ENCODE measurements at regions not wholly inside any gene's neighbourhood (a gene's known extent, or its start where the extent isn't known, plus 50 kb on each side); places are given as distances from the start of the nearest gene placed in this dataset.

GRCh38 chr10:61078542-61079275 lies 134.7 kb upstream of the RHOBTB1 start:
- intact Hi-C loops (cut with DNase I), result no loop called here
- ATAC-seq (peak; percentile 37), DNase-seq (ENCODE audit: missing footprints) (no peak)

- intact Hi-C loops (cut with DNase I), result no loop called here
- DNase-seq (ENCODE audit: missing footprints) (no peak), ATAC-seq (no peak)
These were observed 132.7 kb upstream of the RHOBTB1 start for GRCh38 chr10:61076572-61077114.

GRCh38 chr10:61073391-61073790 lies 129.4 kb upstream of the RHOBTB1 start:
- DNase-seq (ENCODE audit: missing footprints), result no peak

GRCh38 chr10:61071580-61071979 lies 127.6 kb upstream of the RHOBTB1 start:
- intact Hi-C loops (cut with DNase I), result no loop called here
- DNase-seq (ENCODE audit: missing footprints) (no peak), ATAC-seq (no peak)

More at GRCh38 chr10:61073391-61073790, 129.4 kb upstream of the RHOBTB1 start:
- intact Hi-C loops (cut with DNase I), result no loop called here
- ATAC-seq, result no peak

GRCh38 chr10:61068471-61068870 lies 124.5 kb upstream of the RHOBTB1 start:
- intact Hi-C loops (cut with DNase I), result no loop called here
- no peak for ATAC-seq
- no peak for DNase-seq (ENCODE audit: missing footprints)

GRCh38 chr10:61067671-61068336 lies 123.8 kb upstream of the RHOBTB1 start:
- intact Hi-C loops (cut with DNase I), result no loop called here

GRCh38 chr10:61066661-61067344 lies 122.8 kb upstream of the RHOBTB1 start:
- no peak for ATAC-seq
- DNase-seq (ENCODE audit: missing footprints), result no peak
- intact Hi-C loops (cut with DNase I), result no loop called here

More at GRCh38 chr10:61067671-61068336, 123.8 kb upstream of the RHOBTB1 start:
- no peak for DNase-seq (ENCODE audit: missing footprints)
- peak; percentile 28 for ATAC-seq

GRCh38 chr10:61065051-61065450 lies 121.1 kb upstream of the RHOBTB1 start:
- ATAC-seq, result no peak
- DNase-seq (ENCODE audit: missing footprints), result no peak
- intact Hi-C loops (cut with DNase I), result no loop called here

GRCh38 chr10:61064356-61064755 lies 120.4 kb upstream of the RHOBTB1 start:
- intact Hi-C loops (cut with DNase I), result no loop called here
- DNase-seq (ENCODE audit: missing footprints), result no peak
- ATAC-seq, result no peak

GRCh38 chr10:61063901-61064300 lies 119.9 kb upstream of the RHOBTB1 start:
- DNase-seq (ENCODE audit: missing footprints), result no peak
- no peak for ATAC-seq
- intact Hi-C loops (cut with DNase I), result no loop called here

GRCh38 chr10:61063034-61063433 lies 119.0 kb upstream of the RHOBTB1 start:
- intact Hi-C loops (cut with DNase I), result no loop called here
- ATAC-seq (peak; percentile 37), DNase-seq (ENCODE audit: missing footprints) (no peak)

- ATAC-seq (no peak), DNase-seq (ENCODE audit: missing footprints) (no peak)
- intact Hi-C loops (cut with DNase I), result no loop called here
These were observed 118.0 kb upstream of the RHOBTB1 start for GRCh38 chr10:61061923-61062504.

GRCh38 chr10:61059636-61060035 lies 115.7 kb upstream of the RHOBTB1 start:
- intact Hi-C loops (cut with DNase I), result no loop called here

GRCh38 chr10:61052469-61053205 lies 108.7 kb upstream of the RHOBTB1 start:
- no peak for DNase-seq (ENCODE audit: missing footprints)
- no peak for ATAC-seq
- intact Hi-C loops (cut with DNase I), result no loop called here

More at GRCh38 chr10:61059636-61060035, 115.7 kb upstream of the RHOBTB1 start:
- DNase-seq (ENCODE audit: missing footprints) (no peak), ATAC-seq (no peak)

- intact Hi-C loops (cut with DNase I), result no loop called here
- ATAC-seq, result no peak
- DNase-seq (ENCODE audit: missing footprints), result no peak
These were observed 107.4 kb upstream of the RHOBTB1 start for GRCh38 chr10:61051344-61051743.

GRCh38 chr10:61050120-61050745 lies 106.2 kb upstream of the RHOBTB1 start:
- intact Hi-C loops (cut with DNase I), result no loop called here
- DNase-seq (ENCODE audit: missing footprints), result no peak
- no peak for ATAC-seq

GRCh38 chr10:61049386-61049785 lies 105.4 kb upstream of the RHOBTB1 start:
- intact Hi-C loops (cut with DNase I), result no loop called here
- DNase-seq (ENCODE audit: missing footprints), result no peak
- ATAC-seq, result no peak

Data from Right ventricle myocardium inferior (tissue), 1 donor.